IMR-90 (cell line): ENCODE measurements at regions not wholly inside any gene's neighbourhood (a gene's known extent, or its start where the extent isn't known, plus 50 kb on each side); places are given as distances from the start of the nearest gene placed in this dataset.

Source experiments
- CTCF ChIP-seq: conservative IDR thresholded peaks from 2 replicates; pipeline ENCODE4 v1.5.1; 2012; ENCODE audit warnings: mild to moderate bottlenecking, low read depth, low read length, improper control_type of control experiment
- FOS ChIP-seq: fragments of 150-350 bp; IDR thresholded peaks from 2 replicates; pipeline ENCODE4 v1.6.1; 2016; ENCODE audit warnings: low read depth, low read length
- MAFK ChIP-seq: IDR thresholded peaks from 2 replicates; pipeline ENCODE4 v1.6.1; 2012; ENCODE audit warnings: low read depth, low read length, improper control_type of control experiment
- POLR2A ChIP-seq: IDR thresholded peaks from 2 replicates; pipeline ENCODE4 v1.6.1; 2012; ENCODE audit warnings: mild to moderate bottlenecking, low read depth, low read length
- RCOR1 ChIP-seq: IDR thresholded peaks from 2 replicates; pipeline ENCODE4 v1.6.1; 2012; ENCODE audit warnings: mild to moderate bottlenecking, low read length, improper control_type of control experiment; ENCODE audit not compliant: insufficient replicate concordance

DNA sequence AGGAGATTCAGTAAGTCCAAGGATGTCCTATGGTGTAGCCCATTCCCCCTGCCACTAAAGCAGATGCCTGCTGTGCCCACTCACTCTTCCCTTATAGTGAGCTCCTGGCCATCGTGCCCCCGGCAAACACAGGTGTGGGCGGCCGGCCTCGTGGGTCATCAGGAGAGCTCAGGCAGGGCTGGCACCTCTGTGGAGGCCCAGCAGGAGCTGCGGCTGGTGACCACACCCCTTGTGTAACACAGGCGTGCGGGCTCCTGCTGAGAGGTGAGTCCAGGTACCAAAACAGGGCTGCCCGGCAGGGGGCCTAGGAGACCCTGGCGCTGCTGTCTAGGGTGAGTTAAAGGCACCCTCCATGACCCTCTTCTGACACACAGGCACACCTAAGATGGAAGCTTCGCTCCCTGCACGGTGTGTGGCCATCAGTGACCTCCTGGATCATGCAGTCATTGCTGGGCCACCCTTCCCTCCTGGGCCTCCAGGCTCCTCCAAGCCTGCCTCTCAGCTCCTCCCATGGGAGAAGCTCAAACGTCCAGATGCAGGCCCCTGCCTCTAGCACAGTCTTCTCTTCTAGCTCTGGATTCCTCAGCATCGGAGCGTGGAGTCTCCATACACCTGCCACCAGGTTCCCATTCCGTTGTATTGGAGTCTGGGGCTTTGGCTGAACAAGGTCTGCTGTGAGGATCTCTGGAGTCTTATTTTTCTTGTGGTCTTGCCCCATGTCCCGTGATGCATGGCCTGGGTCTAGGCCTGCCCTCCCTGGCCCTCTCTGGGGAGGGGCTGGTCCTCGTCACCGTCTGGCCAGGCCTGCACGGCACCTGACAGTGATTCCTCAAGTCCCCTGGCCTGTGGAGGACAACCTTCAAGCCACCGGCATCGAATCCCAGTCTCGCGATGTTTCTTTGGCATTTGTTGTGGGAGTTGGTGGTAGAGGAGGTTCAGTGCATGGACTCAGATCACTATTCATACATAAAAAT is 246.9 kb downstream of the ACKR3 start:
- TF ChIP-seq CTCF (no peak), POLR2A (no peak), MAFK (no peak), RCOR1 (no peak), FOS (no peak)
